Liver (tissue), 3 donors: ENCODE measurements at regions not wholly inside any gene's neighbourhood (a gene's known extent, or its start where the extent isn't known, plus 50 kb on each side); places are given as distances from the start of the nearest gene placed in this dataset.

Source experiments
- ATF3 ChIP-seq: IDR thresholded peaks from 2 replicates; pipeline ENCODE4 v1.6.1; 2016; ENCODE audit warnings: antibody characterized with exemption
- CTCF ChIP-seq: fragments of 150-350 bp; IDR thresholded peaks from 2 replicates; pipeline ENCODE4 v1.5.1; 2017; ENCODE audit warnings: improper control_type of control experiment, low read depth, low read length; ENCODE audit not compliant: missing input control
- FOXA1 ChIP-seq: IDR thresholded peaks from 2 replicates; pipeline ENCODE4 v1.6.1; 2016; ENCODE audit warnings: antibody characterized with exemption
- FOXA2 ChIP-seq: IDR thresholded peaks from 2 replicates; pipeline ENCODE4 v1.6.1; 2016; ENCODE audit warnings: antibody characterized with exemption
- GABPA ChIP-seq, 2 donors: IDR thresholded peaks in 1 of 2; conservative IDR thresholded peaks in 1 of 2; 2 replicates each; pipeline ENCODE4 v1.6.1; 2016; ENCODE audit warnings: antibody characterized with exemption in 2 of 2, mild to moderate bottlenecking in 1 of 2, moderate library complexity in 1 of 2
- HNF4G ChIP-seq: IDR thresholded peaks from 2 replicates; pipeline ENCODE4 v1.6.1; 2016; ENCODE audit warnings: antibody characterized with exemption
- MAX ChIP-seq: IDR thresholded peaks from 2 replicates; pipeline ENCODE4 v1.6.1; 2016; ENCODE audit warnings: antibody characterized with exemption
- RAD21 ChIP-seq, 2 donors: IDR thresholded peaks; 2 replicates each; pipeline ENCODE4 v1.6.1; 2016; ENCODE audit warnings: antibody characterized with exemption in 2 of 2, mild to moderate bottlenecking in 2 of 2
- REST ChIP-seq: IDR thresholded peaks from 2 replicates; pipeline ENCODE4 v1.6.1; 2016; ENCODE audit warnings: antibody characterized with exemption, mild to moderate bottlenecking
- RXRA ChIP-seq, 2 donors: IDR thresholded peaks; 2 replicates each; pipeline ENCODE4 v1.6.1; 2017 to 2018; ENCODE audit warnings: antibody characterized with exemption in 2 of 2, mild to moderate bottlenecking in 1 of 2
- SP1 ChIP-seq: IDR thresholded peaks from 2 replicates; pipeline ENCODE4 v1.6.1; 2018; ENCODE audit warnings: antibody characterized with exemption, mild to moderate bottlenecking
- TAF1 ChIP-seq: conservative IDR thresholded peaks from 2 replicates; pipeline ENCODE4 v1.6.1; 2016; ENCODE audit warnings: antibody characterized with exemption, mild to moderate bottlenecking
- YY1 ChIP-seq: IDR thresholded peaks from 2 replicates; pipeline ENCODE4 v1.6.1; 2016; ENCODE audit warnings: antibody characterized with exemption, mild to moderate bottlenecking
- donor health status: healthy.
- donor health status: healthy.

- no peak for TF ChIP-seq REST
- no peak for TF ChIP-seq CTCF
- TF ChIP-seq ATF3, result no peak
- TF ChIP-seq MAX, result no peak
- TF ChIP-seq FOXA1, result no peak
- no peak for TF ChIP-seq TAF1
- TF ChIP-seq YY1, result no peak
- TF ChIP-seq HNF4G, result no peak
- no peak for TF ChIP-seq RAD21 (IDR thresholded peaks at IDR 0.05)
- no peak for TF ChIP-seq RXRA (IDR thresholded peaks at IDR 0.05)
- no peak for TF ChIP-seq SP1
- no peak for TF ChIP-seq GABPA (IDR thresholded peaks at IDR 0.05 in 1 of 2, conservative IDR thresholded peaks at IDR 0.05 in 1 of 2)
- TF ChIP-seq FOXA2, result no peak
Observed at GRCh38 chr2:145136702-145137101, 616.8 kb upstream of the ZEB2 start.
